ENCODE measurements at regions not wholly inside any gene's neighbourhood (a gene's known extent, or its start where the extent isn't known, plus 50 kb on each side); places are given as distances from the start of the nearest gene placed in this dataset.

- peaks cover 5 to 8% of the 10 kb centered on the region in 2 donors for H3K9me3 Mint-ChIP-seq
- ATAC-seq (no peak), DNase-seq (ENCODE audit: low spot score in 2 of 2) (no peak)
- H3K36me3 Mint-ChIP-seq, result no peaks in the 10 kb centered on the region
- no peak overlapping the region for H3K27ac Mint-ChIP-seq
Observed at GRCh38 chr7:117929237-117929636, 56.0 kb upstream of the CTTNBP2 start.

- peaks cover 5 to 8% of the 10 kb centered on the region in 2 donors for H3K9me3 Mint-ChIP-seq
- H3K36me3 Mint-ChIP-seq, result no peaks in the 10 kb centered on the region
- DNase-seq (ENCODE audit: low spot score in 2 of 2) (no peak), ATAC-seq (no peak)
- H3K27ac Mint-ChIP-seq, result no peak overlapping the region
Observed at GRCh38 chr7:117931314-117931713, 58.1 kb upstream of the CTTNBP2 start.

- Mint-ChIP-seq H3K9me3 (peaks cover 3 to 7% of the 10 kb centered on the region in 2 donors), H3K27ac (no peak overlapping the region), H3K36me3 (no peaks in the 10 kb centered on the region)
- ATAC-seq (no peak), DNase-seq (ENCODE audit: low spot score in 2 of 2) (no peak)
Observed at GRCh38 chr7:117937049-117937752, 64.0 kb upstream of the CTTNBP2 start.

- DNase-seq (ENCODE audit: low spot score in 2 of 2), result no peak
- peaks cover 0 to 4% of the 10 kb centered on the region in 2 donors for H3K9me3 Mint-ChIP-seq
- no peak overlapping the region for H3K27ac Mint-ChIP-seq
- no peaks in the 10 kb centered on the region for H3K36me3 Mint-ChIP-seq
- ATAC-seq, result no peak
Observed at GRCh38 chr7:117937753-117938483, 64.7 kb upstream of the CTTNBP2 start.

GRCh38 chr7:117941138-117941810 lies 68.0 kb upstream of the CTTNBP2 start:
- no peaks in the 10 kb centered on the region for H3K9me3 Mint-ChIP-seq
- ATAC-seq (no peak), DNase-seq (ENCODE audit: low spot score in 2 of 2) (no peak)
- no peak overlapping the region for H3K27ac Mint-ChIP-seq
- no peaks in the 10 kb centered on the region for H3K36me3 Mint-ChIP-seq

- DNase-seq (ENCODE audit: low spot score in 2 of 2) (no peak), ATAC-seq (no peak)
- no peaks in the 10 kb centered on the region for H3K36me3 Mint-ChIP-seq
- no peak overlapping the region for H3K27ac Mint-ChIP-seq
- H3K9me3 Mint-ChIP-seq, result no peaks in the 10 kb centered on the region
Observed at GRCh38 chr7:117942780-117943179, 69.5 kb upstream of the CTTNBP2 start.

- Mint-ChIP-seq H3K27ac (no peak overlapping the region), H3K36me3 (no peaks in the 10 kb centered on the region), H3K9me3 (no peaks in the 10 kb centered on the region)
- ATAC-seq (no peak), DNase-seq (ENCODE audit: low spot score in 2 of 2) (no peak)
Observed at GRCh38 chr7:117944886-117945285, 71.6 kb upstream of the CTTNBP2 start.

- Mint-ChIP-seq H3K36me3 (no peaks in the 10 kb centered on the region), H3K27ac (no peak overlapping the region), H3K9me3 (no peaks in the 10 kb centered on the region)
- DNase-seq (ENCODE audit: low spot score in 2 of 2) (no peak), ATAC-seq (no peak)
Observed at GRCh38 chr7:117946151-117946633, 73.0 kb upstream of the CTTNBP2 start.

- ATAC-seq (no peak), DNase-seq (ENCODE audit: low spot score in 2 of 2) (no peak)
- Mint-ChIP-seq H3K27ac (no peak overlapping the region), H3K9me3 (no peaks in the 10 kb centered on the region), H3K36me3 (no peaks in the 10 kb centered on the region)
Observed at GRCh38 chr7:117949232-117949631, 76.0 kb upstream of the CTTNBP2 start.

- no peaks in the 10 kb centered on the region for H3K36me3 Mint-ChIP-seq
- no peak for ATAC-seq
- H3K9me3 Mint-ChIP-seq, result no peaks in the 10 kb centered on the region
- no peak for DNase-seq (ENCODE audit: low spot score in 2 of 2)
- H3K27ac Mint-ChIP-seq, result no peak overlapping the region
Observed at GRCh38 chr7:117950601-117951260, 77.5 kb upstream of the CTTNBP2 start.

- DNase-seq (ENCODE audit: low spot score in 2 of 2) (no peak), ATAC-seq (no peak)
- Mint-ChIP-seq H3K27ac (no peak overlapping the region), H3K36me3 (no peaks in the 10 kb centered on the region), H3K9me3 (no peaks in the 10 kb centered on the region)
Observed at GRCh38 chr7:117951285-117951684, 78.0 kb upstream of the CTTNBP2 start.

GRCh38 chr7:117951691-117952280 lies 78.5 kb upstream of the CTTNBP2 start:
- ATAC-seq (no peak), DNase-seq (ENCODE audit: low spot score in 2 of 2) (no peak)
- H3K9me3 Mint-ChIP-seq, result no peaks in the 10 kb centered on the region
- no peak overlapping the region for H3K27ac Mint-ChIP-seq
- H3K36me3 Mint-ChIP-seq, result no peaks in the 10 kb centered on the region

- no peak overlapping the region for H3K27ac Mint-ChIP-seq
- no peaks in the 10 kb centered on the region for H3K36me3 Mint-ChIP-seq
- no peak for DNase-seq (ENCODE audit: low spot score in 2 of 2)
- ATAC-seq, result no peak
- H3K9me3 Mint-ChIP-seq, result no peaks in the 10 kb centered on the region
Observed at GRCh38 chr7:117955046-117955445, 81.8 kb upstream of the CTTNBP2 start.

- H3K9me3 Mint-ChIP-seq, result no peaks in the 10 kb centered on the region
- DNase-seq (ENCODE audit: low spot score in 2 of 2) (no peak), ATAC-seq (no peak)
- H3K27ac Mint-ChIP-seq, result no peak overlapping the region
- H3K36me3 Mint-ChIP-seq, result no peaks in the 10 kb centered on the region
Observed at GRCh38 chr7:117960351-117960750, 87.1 kb upstream of the CTTNBP2 start.

GRCh38 chr7:117961235-117961634 lies 88.0 kb upstream of the CTTNBP2 start:
- no peaks in the 10 kb centered on the region for H3K9me3 Mint-ChIP-seq
- ATAC-seq, result no peak
- H3K36me3 Mint-ChIP-seq, result peaks cover 0 to under 1% of the 10 kb centered on the region in 2 donors
- no peak for DNase-seq (ENCODE audit: low spot score in 2 of 2)
- no peak overlapping the region for H3K27ac Mint-ChIP-seq

GRCh38 chr7:117962366-117962994 lies 89.2 kb upstream of the CTTNBP2 start:
- no peak for ATAC-seq
- no peaks in the 10 kb centered on the region for H3K9me3 Mint-ChIP-seq
- H3K36me3 Mint-ChIP-seq, result peaks cover 0 to 5% of the 10 kb centered on the region in 2 donors
- DNase-seq (ENCODE audit: low spot score in 2 of 2), result no peak
- H3K27ac Mint-ChIP-seq, result no peak overlapping the region
